MG63 (cell line): ENCODE measurements at regions not wholly inside any gene's neighbourhood (a gene's known extent, or its start where the extent isn't known, plus 50 kb on each side); places are given as distances from the start of the nearest gene placed in this dataset.

ENCODE experiments used
- DNase-seq: peaks from one replicate; pipeline ENCODE4 v3.0.0-alpha.2; 2020
- H3K27me3 ChIP-seq: fragments of 250-450 bp; sonication (Bioruptor Pico); 2 replicates; pipeline ENCODE4 v1.5.1; 2020; ENCODE audit warnings: mild to moderate bottlenecking, moderate library complexity
- H3K36me3 ChIP-seq: fragments of 250-450 bp; sonication (Bioruptor Pico); 2 replicates; pipeline ENCODE4 v1.5.1; 2020; ENCODE audit warnings: mild to moderate bottlenecking, moderate library complexity
- H3K4me3 ChIP-seq: fragments of 250-450 bp; sonication (Bioruptor Pico); 2 replicates; pipeline ENCODE4 v1.5.1; 2020; ENCODE audit warnings: mild to moderate bottlenecking, moderate library complexity
- H3K9me3 ChIP-seq: fragments of 250-450 bp; sonication (Bioruptor Pico); 2 replicates; pipeline ENCODE4 v1.5.1; 2020; ENCODE audit warnings: mild to moderate bottlenecking, moderate library complexity

- no peak overlapping the region for H3K4me3 ChIP-seq
- H3K9me3 ChIP-seq, result no peaks in the 10 kb centered on the region
- no peaks in the 10 kb centered on the region for H3K27me3 ChIP-seq
- no peak for DNase-seq
- no peaks in the 10 kb centered on the region for H3K36me3 ChIP-seq
These were observed 99.8 kb downstream of the CTTN start for GRCh38 chr11:70498171-70498571.

DNA sequence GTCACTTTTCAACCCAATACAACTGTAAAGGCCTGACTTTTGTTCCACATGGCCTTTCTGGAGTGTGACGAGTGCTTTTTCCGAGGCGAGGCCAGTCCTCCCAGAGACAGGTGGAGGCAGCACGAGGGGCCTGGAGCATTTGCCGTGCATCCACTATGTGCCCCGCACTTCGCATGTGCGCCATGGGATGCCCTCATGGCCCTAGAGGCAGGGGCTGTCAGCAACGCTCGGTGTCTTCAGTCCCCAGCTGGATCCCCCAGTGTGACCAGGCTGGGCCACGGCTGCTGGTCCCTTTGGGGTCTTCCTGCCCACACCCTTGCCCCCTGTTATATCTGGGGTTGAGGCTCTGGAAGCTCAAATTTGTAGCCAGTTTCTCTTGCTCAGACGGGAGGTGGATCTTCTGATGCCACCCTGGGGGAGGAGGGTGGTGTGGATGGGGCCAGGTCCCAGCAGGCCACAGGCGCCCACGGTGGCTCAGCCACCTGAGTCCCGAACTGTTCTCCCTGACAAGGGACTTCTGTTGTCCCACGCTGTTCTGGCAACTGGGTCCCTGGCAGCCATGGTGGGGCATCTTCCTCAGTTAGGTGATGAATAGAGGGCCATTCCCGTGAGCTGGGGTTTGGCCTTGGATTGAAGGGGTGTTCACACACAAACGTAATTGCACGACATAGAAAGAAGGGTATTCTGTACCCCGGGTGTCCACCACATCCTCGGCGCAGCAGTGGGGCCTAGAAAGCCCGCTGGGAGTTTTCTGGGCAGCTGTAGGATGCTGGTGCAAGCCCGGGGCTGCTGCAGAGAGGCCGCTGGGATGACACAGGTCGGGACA, 100.9 kb downstream of the CTTN start:
- no peaks in the 10 kb centered on the region for H3K27me3 ChIP-seq
- DNase-seq, result no peak
- H3K4me3 ChIP-seq, result no peak overlapping the region
- no peaks in the 10 kb centered on the region for H3K9me3 ChIP-seq
- H3K36me3 ChIP-seq, result no peaks in the 10 kb centered on the region

DNA sequence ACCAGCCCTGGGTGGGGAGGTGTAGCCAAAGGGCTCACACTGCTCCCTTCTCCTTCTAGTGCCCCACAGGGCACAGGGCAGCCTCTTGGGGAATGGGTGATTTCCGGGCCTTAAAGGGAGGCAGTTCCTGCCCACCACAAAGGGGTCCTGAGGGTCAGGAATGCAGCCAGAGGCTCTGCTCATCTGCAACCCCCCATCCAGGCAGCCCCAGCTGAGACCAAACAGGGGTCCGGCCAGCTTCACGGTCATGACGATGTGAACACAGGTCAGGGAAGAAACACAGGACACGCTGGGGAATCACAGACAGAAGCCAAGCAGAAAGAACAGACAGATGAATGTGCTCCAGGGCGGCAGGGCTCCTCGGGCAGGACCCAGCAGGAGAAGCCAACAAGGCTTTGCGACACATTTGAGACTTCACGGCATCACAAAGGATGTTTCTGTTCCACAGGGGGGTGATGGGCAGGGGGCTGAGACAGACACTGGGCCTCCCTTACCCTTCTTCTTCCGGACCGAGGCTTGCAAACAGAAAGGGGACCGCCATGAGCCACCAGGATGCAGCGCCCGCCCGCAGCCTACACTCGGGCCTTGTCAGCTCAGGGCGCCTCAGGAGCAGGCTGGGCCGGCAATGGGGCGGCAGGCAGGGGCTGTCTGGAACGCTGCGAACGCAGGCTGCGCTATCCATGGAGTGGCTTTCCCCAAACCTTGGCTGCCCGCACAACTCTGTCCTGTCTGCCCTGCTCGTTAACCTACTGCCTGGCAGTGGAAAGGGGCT, 101.9 kb downstream of the CTTN start:
- DNase-seq, result no peak
- no peaks in the 10 kb centered on the region for H3K36me3 ChIP-seq
- no peaks in the 10 kb centered on the region for H3K9me3 ChIP-seq
- H3K27me3 ChIP-seq, result no peaks in the 10 kb centered on the region
- no peak overlapping the region for H3K4me3 ChIP-seq

DNA sequence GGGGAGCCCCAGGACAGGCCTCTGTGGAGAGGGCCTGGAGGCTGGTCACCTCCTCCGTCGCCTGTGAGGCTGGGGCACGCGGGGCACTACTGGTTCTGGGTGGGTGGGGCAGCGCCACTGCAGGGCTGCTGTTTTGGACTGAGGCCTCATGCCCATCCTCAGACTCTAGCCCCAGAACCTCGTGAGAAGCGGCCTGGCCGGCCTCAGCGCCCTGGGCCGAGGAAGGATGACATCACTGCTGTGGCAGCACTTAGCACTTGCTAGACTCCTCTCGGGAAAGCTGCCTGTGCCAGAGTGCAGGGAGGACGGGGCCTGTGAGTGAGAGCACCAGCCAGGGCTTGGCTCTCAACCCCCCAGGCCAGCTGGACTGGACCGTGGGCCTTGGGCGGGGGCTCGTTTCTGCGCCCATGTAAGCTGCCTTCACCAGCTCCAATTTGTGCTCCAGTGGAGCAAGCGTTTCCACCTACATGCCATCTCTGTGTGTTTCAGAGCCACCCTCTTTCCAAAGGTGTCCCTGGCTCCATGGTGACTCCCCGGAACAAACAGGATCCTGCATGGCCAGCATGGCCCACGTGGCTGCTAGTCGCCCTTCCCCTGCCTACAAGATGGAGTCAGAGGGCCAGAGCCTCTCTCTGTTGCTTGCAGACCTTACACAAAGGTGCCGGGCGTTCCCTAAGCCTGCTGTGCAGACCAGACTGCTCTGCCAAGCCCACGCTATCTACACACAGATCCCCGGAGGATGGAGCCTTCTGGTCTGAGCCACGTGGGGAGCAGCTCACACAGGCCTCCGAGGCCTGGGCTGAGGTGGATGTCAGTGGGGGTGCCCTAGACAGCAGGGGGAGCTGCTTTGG, 102.9 kb downstream of the CTTN start:
- Histone ChIP-seq H3K4me3 (no peak overlapping the region), H3K27me3 (no peaks in the 10 kb centered on the region), H3K9me3 (no peaks in the 10 kb centered on the region), H3K36me3 (no peaks in the 10 kb centered on the region)
- DNase-seq, result peak; percentile 83

GRCh38 chr11:70501933-70502540, 103.7 kb downstream of the CTTN start:
- Histone ChIP-seq H3K9me3 (no peaks in the 10 kb centered on the region), H3K36me3 (no peaks in the 10 kb centered on the region)

GRCh38 chr11:70502677-70503467, 104.5 kb downstream of the CTTN start:
- no peak for DNase-seq
- Histone ChIP-seq H3K27me3 (no peaks in the 10 kb centered on the region), H3K9me3 (no peaks in the 10 kb centered on the region), H3K4me3 (no peak overlapping the region), H3K36me3 (no peaks in the 10 kb centered on the region)

More at GRCh38 chr11:70501933-70502540, 103.7 kb downstream of the CTTN start:
- Histone ChIP-seq H3K27me3 (no peaks in the 10 kb centered on the region), H3K4me3 (no peak overlapping the region)
- DNase-seq, result no peak

- no peaks in the 10 kb centered on the region for H3K27me3 ChIP-seq
- no peaks in the 10 kb centered on the region for H3K36me3 ChIP-seq
- H3K9me3 ChIP-seq, result no peaks in the 10 kb centered on the region
- no peak for DNase-seq
- no peak overlapping the region for H3K4me3 ChIP-seq
These were observed 105.3 kb downstream of the CTTN start for GRCh38 chr11:70503468-70504221.

- Histone ChIP-seq H3K4me3 (no peak overlapping the region), H3K36me3 (no peaks in the 10 kb centered on the region), H3K27me3 (no peaks in the 10 kb centered on the region), H3K9me3 (no peaks in the 10 kb centered on the region)
- DNase-seq, result no peak
These were observed 106.1 kb downstream of the CTTN start for GRCh38 chr11:70504246-70505020.

GRCh38 chr11:70505331-70505731, 107.0 kb downstream of the CTTN start:
- H3K36me3 ChIP-seq, result no peaks in the 10 kb centered on the region
- DNase-seq, result no peak
- H3K4me3 ChIP-seq, result no peak overlapping the region
- no peaks in the 10 kb centered on the region for H3K27me3 ChIP-seq
- no peaks in the 10 kb centered on the region for H3K9me3 ChIP-seq

GRCh38 chr11:70505761-70506657, 107.7 kb downstream of the CTTN start:
- no peak overlapping the region for H3K4me3 ChIP-seq
- H3K27me3 ChIP-seq, result no peaks in the 10 kb centered on the region
- no peaks in the 10 kb centered on the region for H3K36me3 ChIP-seq
- peak; percentile 48 for DNase-seq
- H3K9me3 ChIP-seq, result no peaks in the 10 kb centered on the region

- Histone ChIP-seq H3K4me3 (no peak overlapping the region), H3K27me3 (no peaks in the 10 kb centered on the region), H3K36me3 (no peaks in the 10 kb centered on the region), H3K9me3 (no peaks in the 10 kb centered on the region)
- no peak for DNase-seq
These were observed 108.3 kb downstream of the CTTN start for GRCh38 chr11:70506658-70506970.

DNA sequence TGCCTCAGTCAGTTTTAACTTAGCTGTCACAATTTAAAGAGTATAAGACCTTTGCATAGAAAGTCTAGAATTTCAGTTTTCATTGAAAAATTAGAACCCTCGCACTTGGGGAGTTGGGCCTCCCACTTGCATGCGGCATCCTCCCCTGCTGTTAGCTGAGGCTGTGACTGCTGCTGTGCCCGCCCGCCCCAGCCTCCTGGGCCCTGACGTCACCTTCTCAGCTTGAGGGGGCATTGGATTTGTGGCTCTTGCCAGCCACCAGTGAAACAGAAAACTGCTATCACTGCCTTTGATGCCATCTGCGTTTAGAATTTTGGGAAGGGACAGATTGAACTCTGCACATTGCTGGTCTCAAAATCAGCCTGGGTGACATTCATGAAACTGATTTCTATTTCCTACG, 108.7 kb downstream of the CTTN start:
- DNase-seq, result no peak
- Histone ChIP-seq H3K4me3 (no peak overlapping the region), H3K36me3 (no peaks in the 10 kb centered on the region), H3K9me3 (no peaks in the 10 kb centered on the region; the same call in 1 of the 2 replicates), H3K27me3 (no peaks in the 10 kb centered on the region)

DNA sequence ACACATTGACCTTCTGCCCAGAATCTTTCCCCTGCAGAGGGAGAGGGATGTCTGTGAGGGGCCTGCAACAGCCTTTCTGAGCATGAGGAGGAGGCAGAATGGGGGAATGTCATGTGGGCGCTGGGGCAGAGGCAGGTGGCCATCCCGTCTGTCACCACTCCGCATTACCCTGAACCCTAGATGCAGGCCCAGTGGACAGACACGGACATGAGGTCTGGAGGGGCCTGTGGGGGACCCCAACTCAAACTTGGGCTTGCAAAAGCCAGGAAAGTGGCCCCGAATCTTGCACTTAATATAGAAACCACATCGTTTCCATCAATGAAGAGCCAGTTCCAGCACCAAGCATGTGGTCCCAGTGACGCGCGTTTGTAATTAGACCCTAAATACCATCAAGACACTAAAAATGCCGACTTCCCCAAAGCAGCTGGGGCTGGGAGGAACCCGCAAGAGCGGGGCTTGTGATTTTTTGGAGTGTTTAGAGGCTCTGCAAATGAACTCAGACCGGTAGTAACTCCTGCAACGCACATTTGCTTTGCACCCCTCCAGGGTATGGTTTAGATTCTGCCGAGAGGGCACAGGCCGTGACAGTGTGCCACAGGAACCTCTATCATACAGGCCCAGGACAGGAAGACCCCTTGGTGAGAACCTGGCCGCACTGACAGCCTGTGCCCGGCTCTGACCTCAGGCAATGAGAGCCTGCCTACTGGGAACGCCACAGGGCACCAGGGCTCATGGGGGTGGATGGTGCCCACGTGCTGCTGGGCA, 109.3 kb downstream of the CTTN start:
- H3K4me3 ChIP-seq, result no peak overlapping the region
- H3K9me3 ChIP-seq, result peaks cover 6% of the 10 kb centered on the region; the same call in 1 of the 2 replicates
- no peaks in the 10 kb centered on the region for H3K36me3 ChIP-seq
- H3K27me3 ChIP-seq, result no peaks in the 10 kb centered on the region
- DNase-seq, result no peak

GRCh38 chr11:70508231-70508480, 109.8 kb downstream of the CTTN start:
- DNase-seq, result no peak
- Histone ChIP-seq H3K27me3 (no peaks in the 10 kb centered on the region), H3K4me3 (no peak overlapping the region), H3K9me3 (peaks cover 7% of the 10 kb centered on the region; the same call in 1 of the 2 replicates), H3K36me3 (no peaks in the 10 kb centered on the region)
